Astrocyte (in vitro differentiated cells and primary cell): ENCODE measurements at regions not wholly inside any gene's neighbourhood (a gene's known extent, or its start where the extent isn't known, plus 50 kb on each side); places are given as distances from the start of the nearest gene placed in this dataset.

Experiments used
- DNase-seq: peaks from one replicate; pipeline ENCODE4 v3.0.0-alpha.2; 2010; ENCODE audit warnings: low read depth
- FAIRE-seq: peaks from 2 replicates; lab custom pipeline; 2011; peaks lifted over from hg19 to GRCh38; lab: Jason Lieb, UNC
- H2AFZ ChIP-seq: 2 replicates; pipeline ENCODE4 v1.6.0; 2012; ENCODE audit warnings: low read depth, low read length, inconsistent platforms
- H3K27ac ChIP-seq: 2 replicates; pipeline ENCODE4 v1.5.1; 2011; ENCODE audit warnings: low read depth, low read length, inconsistent platforms
- H3K27me3 ChIP-seq: 2 replicates; pipeline ENCODE4 v1.6.0; 2011; ENCODE audit warnings: low read length, inconsistent platforms; ENCODE audit not compliant: insufficient read depth
- H3K36me3 ChIP-seq: 2 replicates; pipeline ENCODE4 v1.5.1; 2011; ENCODE audit warnings: low read length, inconsistent platforms; ENCODE audit not compliant: insufficient read depth
- H3K4me1 ChIP-seq: 2 replicates; pipeline ENCODE4 v1.5.1; 2011; ENCODE audit warnings: low read length, inconsistent platforms; ENCODE audit not compliant: insufficient read depth
- H3K4me2 ChIP-seq: 2 replicates; pipeline ENCODE4 v1.6.0; 2012; ENCODE audit warnings: low read length, inconsistent platforms
- H3K4me3 ChIP-seq: 2 replicates; pipeline ENCODE4 v1.5.1; 2011; ENCODE audit warnings: low read depth, mild to moderate bottlenecking, low read length, inconsistent platforms; ENCODE audit not compliant: insufficient read depth
- H3K79me2 ChIP-seq: 2 replicates; pipeline ENCODE4 v1.6.0; 2012; ENCODE audit warnings: mild to moderate bottlenecking, low read length, inconsistent platforms; ENCODE audit not compliant: insufficient read depth
- H3K9ac ChIP-seq: 2 replicates; pipeline ENCODE4 v1.6.0; 2012; ENCODE audit warnings: mild to moderate bottlenecking, low read length, inconsistent platforms
- H3K9me3 ChIP-seq: 2 replicates; pipeline ENCODE4 v1.5.1; 2012; ENCODE audit warnings: low read depth, mild to moderate bottlenecking, low read length, inconsistent platforms; ENCODE audit not compliant: insufficient read depth
- H4K20me1 ChIP-seq: 2 replicates; pipeline ENCODE4 v1.6.0; 2012; ENCODE audit warnings: low read length, inconsistent platforms; ENCODE audit not compliant: insufficient read depth
- H3K27ac Mint-ChIP-seq: one replicate; pipeline ENCODE4 v1.8.0; 2021; ENCODE audit warnings: mild to moderate bottlenecking, mixed read lengths; ENCODE audit not compliant: unreplicated experiment
- H3K27me3 Mint-ChIP-seq: one replicate; pipeline ENCODE4 v1.8.0; 2021; ENCODE audit warnings: low read depth, mixed read lengths; ENCODE audit not compliant: unreplicated experiment
- H3K36me3 Mint-ChIP-seq: one replicate; pipeline ENCODE4 v1.8.0; 2021; ENCODE audit warnings: low read depth, mixed read lengths; ENCODE audit not compliant: unreplicated experiment
- H3K4me1 Mint-ChIP-seq: one replicate; pipeline ENCODE4 v1.8.0; 2021; ENCODE audit warnings: low read depth, mixed read lengths; ENCODE audit not compliant: unreplicated experiment
- H3K4me3 Mint-ChIP-seq: one replicate; pipeline ENCODE4 v1.8.0; 2021; ENCODE audit warnings: mild to moderate bottlenecking, moderate library complexity, mixed read lengths; ENCODE audit not compliant: unreplicated experiment
- H3K9me3 Mint-ChIP-seq: one replicate; pipeline ENCODE4 v1.8.0; 2021; ENCODE audit warnings: mild to moderate bottlenecking, mixed read lengths; ENCODE audit not compliant: unreplicated experiment
- CTCF ChIP-seq: IDR thresholded peaks from 2 replicates; pipeline ENCODE4 v1.5.1; 2011; ENCODE audit warnings: low read depth, mild to moderate bottlenecking, inconsistent platforms, low read length, moderate library complexity; ENCODE audit not compliant: insufficient read depth
- EZH2 ChIP-seq: IDR thresholded peaks from 2 replicates; pipeline ENCODE4 v1.6.1; 2012; ENCODE audit warnings: mild to moderate bottlenecking, low read length, inconsistent platforms; ENCODE audit not compliant: insufficient read depth

GRCh38 chr22:46055181-46055875, 78.4 kb upstream of the WNT7B start:
- Histone ChIP-seq H3K36me3 (no peaks in the 10 kb centered on the region), H3K9ac (peak overlapping the region; percentile 84), H3K27me3 (no peaks in the 10 kb centered on the region), H2AFZ (peak overlapping the region; percentile 19), H3K9me3 (no peaks in the 10 kb centered on the region), H3K4me1 (peaks cover 61% of the 10 kb centered on the region), H3K79me2 (peaks cover 97% of the 10 kb centered on the region), H3K27ac (peak overlapping the region; percentile 90), H3K4me3 (peak overlapping the region; percentile 53), H3K4me2 (peak overlapping the region; percentile 93), H4K20me1 (no peaks in the 10 kb centered on the region)
- DNase-seq: peak; percentile 57
- no peak for FAIRE-seq
- H3K27me3 Mint-ChIP-seq: peaks cover 58% of the 10 kb centered on the region
- no peak overlapping the region for H3K27ac Mint-ChIP-seq
- no peaks in the 10 kb centered on the region for H3K4me1 Mint-ChIP-seq
- no peaks in the 10 kb centered on the region for H3K9me3 Mint-ChIP-seq
- H3K4me3 Mint-ChIP-seq: no peak overlapping the region
- no peak for TF ChIP-seq CTCF
- TF ChIP-seq EZH2: no peak
- no peaks in the 10 kb centered on the region for H3K36me3 Mint-ChIP-seq

GRCh38 chr22:46055911-46056545, 79.1 kb upstream of the WNT7B start:
- Histone ChIP-seq H4K20me1 (no peaks in the 10 kb centered on the region), H3K27me3 (no peaks in the 10 kb centered on the region), H3K4me3 (peak overlapping the region; percentile 53), H3K27ac (peak overlapping the region; percentile 90), H2AFZ (peak overlapping the region; percentile 19), H3K9ac (peak overlapping the region; percentile 84), H3K9me3 (no peaks in the 10 kb centered on the region), H3K4me1 (peaks cover 61% of the 10 kb centered on the region), H3K79me2 (peaks cover 97% of the 10 kb centered on the region), H3K36me3 (no peaks in the 10 kb centered on the region), H3K4me2 (peak overlapping the region; percentile 93)
- DNase-seq (peak; percentile 48), FAIRE-seq (no peak)
- no peaks in the 10 kb centered on the region for H3K4me1 Mint-ChIP-seq
- TF ChIP-seq CTCF: no peak
- TF ChIP-seq EZH2: no peak
- peaks cover 60% of the 10 kb centered on the region for H3K27me3 Mint-ChIP-seq
- H3K9me3 Mint-ChIP-seq: no peaks in the 10 kb centered on the region
- no peak overlapping the region for H3K27ac Mint-ChIP-seq
- no peaks in the 10 kb centered on the region for H3K36me3 Mint-ChIP-seq
- H3K4me3 Mint-ChIP-seq: no peak overlapping the region
